Activated T-helper 1 cell treated with Interleukin-2 at 50 U/mL for 16 hours (primary cell): ENCODE measurements at regions not wholly inside any gene's neighbourhood (a gene's known extent, or its start where the extent isn't known, plus 50 kb on each side); places are given as distances from the start of the nearest gene placed in this dataset.

Experiments used
- DNase-seq: peaks from one replicate; pipeline ENCODE4 v3.0.0-alpha.2; 2020; ENCODE audit warnings: low read depth

DNA sequence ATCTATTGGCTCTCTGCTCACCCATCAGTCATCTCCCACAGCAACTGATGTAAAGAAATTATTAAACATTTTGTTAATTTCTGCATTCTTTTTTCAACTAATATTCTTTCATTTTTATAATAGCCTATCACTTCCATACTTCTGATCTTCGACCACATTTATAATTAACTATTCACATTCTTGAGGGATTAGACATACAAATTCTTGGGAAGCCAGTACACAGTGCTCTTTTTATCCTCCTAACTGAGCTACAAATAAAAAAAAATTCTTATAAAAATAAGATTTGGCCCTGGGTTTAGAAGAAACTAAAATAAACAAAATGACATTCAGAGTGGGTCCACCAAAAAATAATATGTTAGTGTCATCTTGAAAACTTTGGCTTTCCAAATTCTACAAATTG, 103.7 kb upstream of the ITGA1 start:
- no peak for DNase-seq

DNA sequence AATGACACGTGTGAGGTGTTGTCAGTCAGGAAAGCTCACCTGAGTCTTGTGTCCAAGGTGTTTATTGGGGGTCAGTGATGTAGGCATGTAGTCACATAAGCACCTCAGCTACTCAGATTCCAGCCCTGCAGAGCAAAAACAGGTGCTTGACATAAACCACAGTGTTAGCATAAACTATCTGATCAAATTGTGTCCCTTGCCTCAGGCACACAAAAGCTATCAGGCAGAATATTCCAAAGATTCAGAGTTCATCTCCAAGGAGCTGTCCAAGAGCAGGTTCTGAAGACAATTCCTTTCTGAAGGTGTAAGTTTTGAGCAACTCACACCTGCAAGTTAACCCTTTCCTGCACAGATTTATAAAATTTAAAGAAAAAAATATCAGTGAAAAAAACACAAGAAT, 102.2 kb upstream of the ITGA1 start:
- DNase-seq, result no peak

DNA sequence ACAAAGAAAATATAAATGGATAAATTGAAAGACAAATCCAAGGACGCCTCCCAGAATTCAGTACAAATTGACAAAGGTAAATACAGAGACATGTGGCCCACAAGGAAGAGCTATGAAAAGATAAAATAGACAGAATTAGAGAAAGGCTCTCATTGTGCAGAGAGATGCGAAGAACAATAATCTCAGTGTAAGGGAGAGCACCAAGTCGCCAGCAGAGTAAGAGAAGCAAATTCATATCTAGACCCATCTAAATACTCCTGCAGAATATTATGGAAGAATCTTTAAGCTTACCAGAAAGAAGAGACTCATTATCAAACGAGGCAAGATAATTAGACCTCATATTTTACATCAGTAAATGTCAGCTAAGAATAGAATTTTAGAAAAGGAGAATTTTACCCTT, 101.7 kb upstream of the ITGA1 start:
- DNase-seq, result no peak

DNA sequence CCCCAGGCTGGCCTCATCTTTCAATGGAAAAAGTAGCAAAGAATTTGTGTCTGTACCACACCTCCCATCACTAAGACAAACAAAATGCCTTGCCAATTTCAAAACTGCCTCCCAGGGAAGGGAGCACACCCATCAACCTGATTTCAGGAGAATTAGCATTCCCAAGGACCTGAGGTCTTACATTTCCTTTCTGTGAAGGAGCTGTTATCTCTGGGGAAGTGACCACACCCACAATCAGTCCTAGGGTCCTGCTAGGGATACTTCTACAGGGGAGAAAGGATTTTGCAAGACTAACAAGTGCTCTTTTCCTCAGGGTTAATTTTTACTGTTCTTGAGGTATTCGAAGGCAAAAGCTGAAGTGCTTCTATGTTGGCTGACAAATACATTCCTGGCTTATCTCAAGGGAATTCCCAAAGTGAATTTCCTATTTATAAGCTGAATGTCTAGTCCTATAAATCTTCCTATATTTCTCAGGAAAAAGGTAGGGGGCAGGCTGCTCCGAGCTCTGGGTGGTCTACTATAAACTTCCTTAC, 97.4 kb upstream of the ITGA1 start:
- DNase-seq, result no peak

DNA sequence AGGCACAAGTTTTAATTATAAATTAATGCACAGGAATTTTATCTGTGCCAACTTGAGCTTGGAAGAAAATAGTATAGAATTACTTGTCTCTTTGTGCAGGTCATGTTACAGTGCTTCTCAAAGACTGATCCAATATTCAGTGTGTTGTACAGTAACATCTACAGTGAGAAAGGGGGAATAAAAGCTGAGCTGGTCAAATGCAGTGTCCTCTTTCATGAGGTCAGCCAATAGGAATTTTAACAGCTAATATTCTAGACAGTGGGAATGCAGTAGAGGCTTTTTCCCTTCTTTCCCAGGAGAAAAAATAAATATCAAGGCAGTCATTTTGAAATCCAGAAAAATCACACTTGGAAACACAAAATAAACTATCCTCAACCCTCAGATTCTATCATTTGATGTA, 95.7 kb upstream of the ITGA1 start:
- DNase-seq, result no peak

DNA sequence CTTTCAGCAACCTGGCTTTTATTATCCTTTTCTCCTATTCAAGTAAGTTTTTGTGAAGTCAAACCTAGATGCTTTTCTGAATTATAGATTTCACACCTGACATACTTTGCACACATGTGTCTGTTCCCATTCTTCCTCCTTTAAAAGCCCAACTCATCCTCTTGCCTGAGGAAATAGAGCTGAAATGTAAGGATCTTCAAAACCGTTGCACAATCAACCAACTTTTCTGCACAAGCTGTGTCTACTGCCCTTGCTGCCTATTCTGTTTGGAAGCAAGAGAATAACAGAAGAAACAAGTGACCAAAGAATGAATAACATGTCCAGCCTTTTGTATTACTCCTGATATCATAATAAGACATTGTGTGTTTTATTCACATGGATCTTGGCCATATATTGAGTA, 95.1 kb upstream of the ITGA1 start:
- no peak for DNase-seq

DNA sequence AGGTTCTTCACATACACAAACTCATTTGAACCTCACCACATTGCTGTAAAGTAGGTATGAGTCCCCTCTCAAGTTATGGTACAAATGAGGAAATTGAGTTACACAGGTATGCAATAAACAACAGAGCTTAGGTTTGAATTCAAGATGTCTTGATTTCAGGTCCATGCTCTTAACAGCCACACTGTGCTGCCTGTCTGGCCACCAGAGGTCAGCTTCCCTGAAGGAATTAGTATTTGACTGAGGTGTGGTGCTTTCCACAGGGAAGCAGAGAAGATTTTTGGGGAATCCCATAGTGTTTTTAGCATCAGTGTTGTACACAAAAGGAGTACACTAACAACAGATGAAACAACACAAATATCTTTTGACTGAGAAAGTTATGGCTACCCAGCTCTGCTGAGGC, 94.4 kb upstream of the ITGA1 start:
- DNase-seq, result no peak

DNA sequence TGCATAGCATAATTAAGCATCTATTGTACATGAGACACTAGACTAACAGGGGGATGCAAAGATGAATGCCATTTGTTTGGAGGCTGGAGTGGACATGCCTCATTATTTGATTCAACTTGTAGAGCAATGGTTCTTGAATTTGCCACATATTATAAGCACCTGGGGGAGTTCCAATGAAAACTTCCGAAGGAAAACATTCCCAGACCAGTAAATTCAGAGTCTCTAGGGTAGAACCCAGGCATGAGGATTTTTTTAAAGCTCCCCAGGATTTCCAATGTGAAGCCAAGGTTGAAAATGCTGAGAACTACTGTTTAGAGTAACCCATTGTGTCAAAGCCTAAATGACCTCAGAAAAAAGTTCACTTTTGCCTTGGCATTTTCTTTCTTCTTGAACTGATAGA, 93.9 kb upstream of the ITGA1 start:
- no peak for DNase-seq

DNA sequence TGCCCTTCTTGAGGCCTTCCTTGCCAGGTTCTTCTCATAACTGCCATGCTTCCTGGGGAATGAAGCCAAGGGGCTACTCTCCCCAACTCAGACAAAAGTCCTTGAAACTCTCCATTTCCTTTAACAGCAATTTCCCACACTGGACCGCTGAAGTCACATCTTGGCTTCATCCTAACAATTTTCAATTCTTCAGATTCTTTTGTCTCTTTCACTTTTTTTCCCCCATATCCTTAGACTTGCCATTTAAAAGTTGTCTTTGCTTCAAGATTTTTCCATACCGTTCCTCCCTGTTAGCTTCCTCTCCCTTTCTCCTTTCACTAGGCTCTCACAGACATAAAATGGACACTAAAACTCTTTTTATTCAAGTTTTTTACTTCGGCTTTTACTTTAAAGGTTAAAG, 93.1 kb upstream of the ITGA1 start:
- no peak for DNase-seq

DNA sequence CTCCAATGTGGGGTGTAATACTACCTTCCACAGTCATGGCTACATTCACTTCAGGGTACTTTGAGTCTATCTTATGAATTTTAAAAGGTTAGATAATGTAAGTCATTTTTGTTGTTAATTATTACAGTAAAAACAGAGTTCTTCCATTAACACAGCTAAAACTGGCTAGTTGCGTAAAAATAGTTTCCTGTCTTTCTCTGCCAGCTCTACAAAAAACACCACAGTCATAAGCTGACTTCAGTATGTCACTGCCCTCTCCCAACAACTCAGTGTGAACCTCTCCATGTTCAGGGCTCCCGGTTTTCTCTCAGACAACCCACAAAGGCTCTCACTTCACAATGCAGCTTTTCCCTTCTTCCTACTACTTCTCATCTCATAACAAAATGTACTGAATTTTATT, 84.8 kb upstream of the ITGA1 start:
- no peak for DNase-seq

DNA sequence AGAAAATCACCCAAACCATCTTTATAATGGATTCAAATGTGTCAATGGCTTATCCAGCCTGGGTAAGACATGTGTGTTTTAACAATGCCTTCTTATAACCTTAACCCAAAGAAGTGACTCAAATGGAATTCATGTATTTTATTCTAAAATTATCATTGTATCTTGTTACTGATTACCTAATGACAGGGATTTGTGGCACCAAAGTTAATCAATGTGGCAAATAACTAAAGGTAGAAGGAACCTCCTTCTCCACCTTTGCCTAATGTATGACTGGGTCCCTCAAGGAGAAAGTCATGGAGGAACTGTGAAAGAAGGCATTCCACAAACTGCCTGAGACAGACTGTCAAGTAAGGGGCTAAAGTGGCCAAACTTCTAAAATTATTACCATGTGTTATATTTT, 84.4 kb upstream of the ITGA1 start:
- DNase-seq, result no peak

DNA sequence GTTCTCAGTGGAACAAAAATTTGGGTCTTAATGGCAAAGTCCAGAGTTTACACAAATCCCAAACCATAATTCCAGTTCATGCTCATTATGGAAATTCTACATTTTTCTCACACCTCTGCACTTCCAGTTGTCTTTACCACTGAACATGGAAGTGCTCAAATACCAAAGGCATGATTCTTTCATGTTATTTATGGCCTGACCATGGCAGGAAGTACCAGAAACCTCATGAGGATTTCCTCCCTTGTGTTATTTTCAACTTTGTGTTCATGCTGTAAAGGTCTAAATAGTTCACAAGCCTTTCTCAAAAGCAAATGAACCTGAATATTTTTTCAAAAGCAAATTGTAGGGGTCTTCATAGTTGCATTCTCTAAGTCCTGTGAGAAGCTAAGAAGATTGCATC, 82.0 kb upstream of the ITGA1 start:
- no peak for DNase-seq

DNA sequence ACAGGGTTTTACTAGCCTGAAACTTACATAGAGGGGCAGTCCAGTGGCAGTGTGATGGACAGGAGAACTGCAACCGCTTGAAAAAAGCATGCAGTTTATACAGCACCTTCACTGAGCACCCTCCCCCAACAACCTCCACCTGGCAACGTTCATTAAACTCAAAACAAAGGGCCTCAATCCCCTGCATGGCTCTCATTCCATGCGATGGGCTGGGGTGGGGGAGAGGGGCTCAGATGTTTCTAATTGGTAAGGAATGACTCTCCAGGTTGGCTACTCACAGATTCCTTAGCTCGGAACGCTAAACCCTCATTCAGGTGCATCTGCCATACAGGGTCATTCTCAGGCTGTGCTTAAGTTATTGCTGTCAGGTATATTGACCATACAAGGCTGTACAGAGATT, 80.9 kb upstream of the ITGA1 start:
- no peak for DNase-seq

DNA sequence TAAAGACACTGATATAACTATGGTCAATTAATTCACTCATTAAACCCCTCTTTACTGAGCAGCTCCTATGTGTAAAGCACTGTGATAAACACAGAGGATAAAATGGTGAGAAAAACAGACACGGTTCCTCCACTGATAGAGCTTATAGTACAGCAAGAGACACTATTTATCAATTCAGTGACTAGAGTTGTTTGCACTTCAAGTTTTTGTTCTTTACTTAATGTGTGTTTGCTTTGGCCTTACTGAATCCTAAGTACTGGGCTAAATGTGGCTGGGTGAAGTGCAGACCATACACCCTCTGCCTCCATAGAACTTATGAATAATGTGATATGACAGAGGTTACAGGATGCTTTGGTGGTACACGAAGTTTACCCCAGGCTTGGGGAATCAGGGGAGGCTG, 80.1 kb upstream of the ITGA1 start:
- DNase-seq, result no peak

DNA sequence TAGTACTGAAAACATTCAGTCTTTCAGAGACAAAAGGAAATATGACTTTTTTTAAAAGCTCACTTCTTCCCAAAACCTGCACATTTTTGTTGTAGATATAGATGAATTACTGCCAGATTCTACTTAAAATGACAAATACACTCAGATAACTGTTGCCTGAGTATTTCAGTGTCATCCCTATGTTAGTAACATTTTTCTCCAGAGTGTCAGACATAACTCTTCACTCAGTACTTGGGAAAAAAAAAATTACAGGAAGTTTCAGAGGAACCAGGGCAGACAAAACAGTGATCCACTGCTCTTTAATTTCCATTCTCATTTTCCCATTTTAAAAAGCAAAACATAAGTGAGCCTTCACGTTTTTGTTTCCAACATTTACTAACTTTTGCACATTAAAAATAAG, 79.3 kb upstream of the ITGA1 start:
- DNase-seq, result no peak

DNA sequence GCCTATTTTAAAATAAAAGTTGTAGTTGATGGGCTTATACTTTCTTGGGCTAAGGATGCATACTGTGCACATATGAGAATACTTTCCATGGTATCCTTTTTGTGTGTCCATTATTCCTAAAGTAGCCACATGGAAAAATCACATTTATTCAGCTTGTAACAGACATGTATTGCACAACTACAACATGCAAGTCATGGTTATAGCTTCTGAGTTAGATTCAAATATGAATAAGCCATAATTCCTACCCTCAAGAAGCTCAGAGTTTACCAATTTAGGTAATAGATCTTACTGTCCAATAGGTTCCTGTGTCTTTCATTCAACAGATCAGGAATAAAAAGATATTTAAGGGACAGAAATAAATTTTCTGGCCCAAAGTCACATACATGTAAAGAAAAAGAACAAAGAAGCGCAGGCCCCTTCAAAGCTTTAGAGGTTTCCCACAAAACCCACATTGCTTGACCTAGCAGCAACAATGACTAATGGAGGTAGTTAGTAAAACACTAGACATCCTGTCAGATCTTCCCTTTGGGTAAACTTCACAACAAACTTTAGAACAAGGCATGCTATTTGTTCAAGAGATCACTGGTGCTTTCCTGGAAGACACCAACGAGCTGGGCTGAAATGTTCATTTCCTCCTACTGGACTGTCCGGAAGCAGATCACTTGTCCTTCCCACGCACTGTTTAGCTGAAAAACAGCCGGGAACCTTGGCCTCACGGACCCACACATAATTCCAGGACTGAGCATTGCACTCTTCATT, 78.4 kb upstream of the ITGA1 start:
- DNase-seq, result no peak

DNA sequence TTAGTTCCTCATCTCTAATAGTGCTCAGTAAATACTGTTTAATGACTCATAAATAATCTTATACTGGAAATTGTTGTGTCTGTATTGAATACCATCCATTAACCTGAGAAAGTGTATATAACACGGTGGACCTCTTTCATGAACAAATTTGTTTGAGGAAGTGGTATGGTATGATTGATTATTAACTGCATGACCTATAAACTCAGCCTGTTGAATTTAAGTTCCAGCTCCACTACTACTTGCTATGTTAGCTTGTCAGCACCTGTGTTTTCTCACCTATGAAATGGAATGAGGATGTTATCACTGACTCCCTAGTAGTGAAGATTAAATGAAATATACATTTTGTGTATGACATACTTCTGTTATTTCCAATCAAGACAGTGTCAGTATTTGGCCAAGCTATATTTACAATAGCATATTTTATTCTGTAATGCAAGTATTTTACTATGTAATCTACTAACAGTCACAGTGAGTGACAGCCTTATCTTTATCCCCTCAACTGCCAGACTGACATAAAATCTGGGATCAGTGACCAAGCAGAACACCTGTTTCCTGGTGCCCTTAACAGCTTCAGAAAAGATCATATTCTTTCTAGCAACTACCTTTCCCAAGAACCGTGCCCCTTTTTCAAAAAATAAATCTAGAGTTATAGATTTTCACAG, 77.3 kb upstream of the ITGA1 start:
- no peak for DNase-seq

DNA sequence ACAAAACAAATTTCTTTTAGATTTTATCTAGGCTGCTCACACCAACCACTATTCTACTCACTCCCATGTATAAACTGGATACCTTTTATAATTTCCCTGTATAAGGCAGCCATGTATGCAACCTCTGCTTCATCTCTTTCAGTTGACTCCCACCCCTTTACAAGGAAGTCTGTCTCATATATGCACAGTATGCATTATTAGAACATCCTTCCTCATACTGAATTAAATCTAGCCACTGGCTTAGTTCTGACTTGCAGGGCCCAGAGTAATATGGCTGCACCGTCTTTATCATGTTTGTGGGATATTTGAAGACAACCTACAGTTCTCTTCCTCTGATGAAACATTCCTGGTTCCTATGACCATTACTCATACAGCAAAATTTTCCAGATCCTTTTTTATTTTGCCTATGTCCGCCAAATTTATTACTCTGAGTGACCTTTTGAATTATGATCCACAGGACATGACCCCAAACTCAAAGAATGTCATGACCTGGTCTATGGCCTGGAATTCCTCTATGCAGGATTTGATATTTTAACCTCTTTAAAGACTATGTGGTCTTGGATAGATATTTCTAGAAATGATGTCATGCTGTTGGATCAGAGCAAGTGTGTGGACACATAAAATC, 76.6 kb upstream of the ITGA1 start:
- no peak for DNase-seq

DNA sequence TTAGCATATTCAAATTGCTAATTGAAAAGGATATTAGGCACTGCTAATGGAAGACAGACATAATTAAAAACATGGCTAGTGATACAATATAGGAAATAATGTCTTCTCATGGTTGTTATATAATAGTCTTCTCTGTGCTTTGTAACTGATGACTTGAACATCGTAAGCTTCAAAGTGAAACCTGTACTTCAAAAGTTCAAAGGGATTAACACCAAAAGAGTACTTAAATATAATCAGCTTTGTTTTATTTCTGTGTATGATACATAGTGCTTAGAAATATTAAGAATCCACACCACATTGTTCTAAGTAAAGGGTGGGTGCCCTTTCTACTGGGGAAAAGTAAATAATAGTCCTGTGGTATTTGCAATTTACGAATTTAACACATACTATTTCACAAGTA, 75.4 kb upstream of the ITGA1 start:
- no peak for DNase-seq

DNA sequence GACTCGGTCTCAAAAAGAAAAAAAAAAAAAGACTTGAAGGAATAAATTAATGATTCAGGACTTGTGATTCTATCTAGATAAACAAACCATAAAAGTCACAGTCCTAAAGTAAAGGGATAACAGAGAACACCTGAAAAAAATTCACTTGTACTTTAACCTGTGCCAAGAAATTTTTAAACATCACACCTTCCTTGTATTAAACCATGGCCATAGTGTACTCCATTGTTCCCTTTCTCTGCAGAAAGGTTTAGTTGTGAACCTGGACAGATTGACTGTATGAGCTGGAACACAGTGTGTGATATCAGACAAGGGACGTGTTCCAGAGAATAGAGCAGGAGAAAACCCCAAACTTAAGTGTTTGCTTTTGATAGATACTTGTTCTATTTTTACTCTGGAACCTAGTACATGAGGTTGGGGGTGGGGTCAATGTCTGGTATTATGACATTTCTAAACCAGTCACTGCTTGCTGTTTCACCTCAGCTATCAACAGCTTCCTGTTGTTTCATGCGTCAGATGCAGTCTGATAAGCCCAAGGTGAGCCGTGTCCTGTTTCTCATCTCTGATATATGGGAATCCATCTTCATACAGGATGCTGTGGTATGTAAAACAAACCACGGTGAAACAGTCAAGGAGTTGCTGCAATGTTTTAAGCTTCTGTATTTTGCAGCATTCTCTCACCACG, 62.5 kb upstream of the ITGA1 start:
- DNase-seq, result peak; percentile 33

DNA sequence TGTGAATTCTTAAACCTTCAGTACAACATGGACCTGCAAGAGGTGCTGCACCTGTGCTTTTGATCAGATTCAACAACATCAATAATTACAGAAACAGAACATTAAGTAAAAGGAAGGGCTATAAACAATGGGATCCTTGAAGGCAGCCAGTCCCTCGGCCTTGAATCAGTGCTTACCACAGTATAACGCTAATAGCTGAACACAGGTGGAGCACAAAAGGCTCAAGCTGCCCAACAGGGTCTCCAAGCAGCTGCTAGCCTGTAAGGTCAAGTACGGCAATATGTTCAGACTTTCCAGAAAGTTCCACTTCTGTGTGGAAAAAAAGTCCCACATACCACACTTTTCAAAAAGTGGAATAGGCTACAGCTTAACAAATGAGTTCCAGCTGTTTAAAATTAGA, 61.9 kb upstream of the ITGA1 start:
- DNase-seq, result no peak

DNA sequence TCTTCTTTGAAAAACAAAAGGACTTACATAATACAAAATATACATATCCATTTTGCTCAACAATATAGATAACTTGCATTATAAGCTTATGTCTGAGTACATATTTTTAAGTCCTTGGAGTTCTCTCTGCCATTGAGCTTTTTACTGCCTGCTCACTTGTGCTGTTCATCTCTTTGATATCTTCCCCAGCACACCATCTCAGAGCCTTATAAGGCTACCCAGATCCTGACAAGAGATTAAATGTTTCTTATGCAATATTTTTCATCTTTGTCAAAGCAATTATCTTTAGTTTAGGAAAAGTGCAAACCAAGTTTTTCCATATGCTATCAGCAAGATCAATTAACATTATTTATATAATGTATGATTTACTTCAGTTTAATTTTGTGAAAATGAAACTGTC, 60.7 kb upstream of the ITGA1 start:
- DNase-seq, result no peak

DNA sequence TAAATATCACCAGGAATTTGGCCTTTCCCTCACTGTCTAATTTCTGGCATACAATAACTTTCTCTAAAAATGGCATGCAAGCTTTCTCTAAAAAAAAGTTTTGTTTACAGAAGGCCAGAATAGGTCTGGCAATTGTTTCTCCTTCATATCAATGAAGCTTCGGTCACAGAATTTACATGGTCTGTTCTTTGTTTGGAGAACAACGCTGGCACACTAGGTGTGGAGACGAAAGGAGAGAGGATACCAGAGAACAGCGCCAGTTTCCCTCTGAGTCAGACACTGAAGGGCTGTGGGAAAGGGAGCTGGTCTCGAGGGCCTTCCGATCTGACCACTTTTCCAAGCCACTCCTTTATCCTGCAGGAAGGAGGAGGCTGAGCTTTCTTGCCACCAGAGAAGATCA, 60.1 kb upstream of the ITGA1 start:
- no peak for DNase-seq
